Neuronal stem cell (in vitro differentiated cells): ENCODE measurements at regions not wholly inside any gene's neighbourhood (a gene's known extent, or its start where the extent isn't known, plus 50 kb on each side); places are given as distances from the start of the nearest gene placed in this dataset.
A peak's percentile ranks its signal among the peaks of the same experiment; 100 is the strongest.

Source experiments
- DNase-seq: peaks from one replicate; pipeline ENCODE4 v3.0.0-alpha.2; 2013; ENCODE audit warnings: low spot score
- H2AFZ ChIP-seq: one replicate; pipeline ENCODE4 v1.6.1; 2013; ENCODE audit warnings: mild to moderate bottlenecking, low read length, inconsistent platforms
- H2AK5ac ChIP-seq: 2 replicates; pipeline ENCODE4 v1.6.1; 2013; ENCODE audit warnings: low read depth, mild to moderate bottlenecking, inconsistent platforms, low read length, moderate library complexity, mixed read lengths
- H2BK120ac ChIP-seq: 2 replicates; pipeline ENCODE4 v1.6.1; 2013; ENCODE audit warnings: low read depth, mild to moderate bottlenecking, inconsistent platforms, low read length, moderate library complexity, mixed read lengths
- H2BK12ac ChIP-seq: one replicate; pipeline ENCODE4 v1.6.1; 2013; ENCODE audit warnings: low read length, inconsistent platforms
- H2BK15ac ChIP-seq: 2 replicates; pipeline ENCODE4 v1.6.1; 2013; ENCODE audit warnings: mild to moderate bottlenecking, low read length, inconsistent platforms, mixed read lengths
- H2BK5ac ChIP-seq: one replicate; pipeline ENCODE4 v1.6.1; 2013; ENCODE audit warnings: inconsistent platforms, mild to moderate bottlenecking, low read length, moderate library complexity
- H3K14ac ChIP-seq: one replicate; pipeline ENCODE4 v1.6.1; 2013; ENCODE audit warnings: low read length, inconsistent platforms
- H3K18ac ChIP-seq: 2 replicates; pipeline ENCODE4 v1.6.1; 2013; ENCODE audit warnings: low read length, inconsistent platforms
- H3K23ac ChIP-seq: 2 replicates; pipeline ENCODE4 v1.6.1; 2013; ENCODE audit warnings: low read depth, mild to moderate bottlenecking, mixed read lengths, low read length, inconsistent platforms; ENCODE audit not compliant: poor library complexity
- H3K27ac ChIP-seq: replicated peaks from 3 replicates; pipeline ENCODE4 v1.5.1; 2013; ENCODE audit warnings: low read length, inconsistent platforms
- H3K27me3 ChIP-seq, 3 experiments: 2 replicates each; pipeline ENCODE4 v1.6.1; 2013; ENCODE audit warnings: low read length in 3 of 3, mild to moderate bottlenecking in 2 of 3, inconsistent platforms in 1 of 3, low read depth in 1 of 3, mixed read lengths in 1 of 3, moderate library complexity in 1 of 3; ENCODE audit not compliant: control insufficient read depth in 3 of 3, insufficient read depth in 3 of 3
- H3K36me3 ChIP-seq, 2 donors: replicated peaks in 1 of 2; 2 replicates each; pipeline ENCODE4 v1.6.1; 2013; ENCODE audit warnings: low read length in 2 of 2; ENCODE audit not compliant: control insufficient read depth in 2 of 2, insufficient read depth in 2 of 2
- H3K4ac ChIP-seq: 2 replicates; pipeline ENCODE4 v1.6.1; 2013; ENCODE audit warnings: inconsistent platforms, mild to moderate bottlenecking, low read length, moderate library complexity
- H3K4me1 ChIP-seq, 2 donors: 1 replicate in 1 of 2; 2 replicates in 1 of 2; pipeline ENCODE4 v1.6.1; 2013; ENCODE audit warnings: low read length in 2 of 2, low read depth in 1 of 2; ENCODE audit not compliant: control insufficient read depth in 2 of 2, insufficient read depth in 1 of 2
- H3K4me2 ChIP-seq: one replicate; pipeline ENCODE4 v1.6.1; 2013; ENCODE audit warnings: mild to moderate bottlenecking, low read length, inconsistent platforms; ENCODE audit not compliant: insufficient read depth, poor library complexity, severe bottlenecking
- H3K4me3 ChIP-seq, 2 donors: 2 replicates each; pipeline ENCODE4 v1.5.1; 2013; ENCODE audit warnings: low read length in 2 of 2, mild to moderate bottlenecking in 2 of 2, inconsistent platforms in 1 of 2, moderate library complexity in 1 of 2
- H3K79me1 ChIP-seq: one replicate; pipeline ENCODE4 v1.6.1; 2013; ENCODE audit warnings: low read depth, mild to moderate bottlenecking, inconsistent platforms, low read length, moderate library complexity
- H3K9ac ChIP-seq: one replicate; pipeline ENCODE4 v1.6.1; 2013; ENCODE audit warnings: mild to moderate bottlenecking, low read depth, low read length, inconsistent platforms; ENCODE audit not compliant: poor library complexity
- H3K9me3 ChIP-seq, 2 donors: replicated peaks in 1 of 2; 2 replicates each; pipeline versions ENCODE3 to v1.6.1; 2013; ENCODE audit warnings: low read length in 2 of 2, mild to moderate bottlenecking in 2 of 2, inconsistent platforms in 1 of 2, low read depth in 1 of 2, mixed read lengths in 1 of 2, moderate library complexity in 1 of 2; ENCODE audit not compliant: control insufficient read depth in 2 of 2, insufficient read depth in 1 of 2
- H4K8ac ChIP-seq: one replicate; pipeline ENCODE4 v1.6.1; 2013; ENCODE audit warnings: low read depth, mild to moderate bottlenecking, inconsistent platforms, low read length, moderate library complexity
- H4K91ac ChIP-seq: one replicate; pipeline ENCODE4 v1.6.1; 2013; ENCODE audit warnings: low read length, low read depth, mild to moderate bottlenecking, inconsistent platforms; ENCODE audit not compliant: poor library complexity
- WGBS, 2 donors: extraction: QIAGEN DNeasy Blood & Tissue Kit; methylation state at CpG; one replicate each; pipeline ENCODE4 v1.1.7; 2013; ENCODE audit warnings: missing lambda C conversion rate in 2 of 2, mixed read lengths in 1 of 2; ENCODE audit not compliant: insufficient read length in 2 of 2, insufficient replicate concordance in 1 of 2; ENCODE audit errors: extremely low coverage in 2 of 2; 5-methylcytosine and 5-hydroxymethylcytosine counted together

DNA sequence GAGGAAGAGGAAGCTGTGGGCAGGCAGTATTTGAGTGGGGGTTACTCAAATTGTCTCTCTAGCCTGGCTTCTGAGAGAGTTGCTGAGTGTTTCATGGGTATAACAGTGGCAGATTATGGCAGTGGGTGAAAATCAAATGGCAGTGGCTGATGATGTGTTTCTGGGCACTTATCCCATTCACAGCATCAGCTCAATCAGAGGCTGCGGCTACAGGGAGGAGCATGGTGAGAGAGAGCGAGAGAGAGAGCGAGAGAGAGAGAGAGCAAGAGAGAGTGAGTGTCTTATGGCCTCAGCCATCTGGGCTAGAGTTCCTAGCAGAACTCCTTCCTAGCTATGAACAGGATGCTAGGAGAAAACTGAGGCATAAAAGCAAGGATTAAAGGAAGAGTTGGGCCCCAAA is 178.9 kb downstream of the OLFM4 start:
- no peak overlapping the region for H2AK5ac ChIP-seq
- H3K9me3 ChIP-seq: no peaks in the 10 kb centered on the region
- no peaks in the 10 kb centered on the region for H3K79me1 ChIP-seq
- no peaks in the 10 kb centered on the region for H3K4me1 ChIP-seq
- H2BK15ac ChIP-seq: no peak overlapping the region
- no peak overlapping the region for H3K23ac ChIP-seq
- DNase-seq: no peak
- H4K8ac ChIP-seq: no peak overlapping the region
- no peak overlapping the region for H3K14ac ChIP-seq
- H3K9ac ChIP-seq: no peak overlapping the region
- no peak overlapping the region for H2BK5ac ChIP-seq
- no peak overlapping the region for H3K4ac ChIP-seq
- no peak overlapping the region for H3K4me2 ChIP-seq
- H3K4me3 ChIP-seq: no peak overlapping the region
- no peaks in the 10 kb centered on the region for H3K36me3 ChIP-seq
- peak overlapping the region; percentile 65 for H2AFZ ChIP-seq
- no peak overlapping the region for H3K18ac ChIP-seq
- H3K27me3 ChIP-seq: no peaks in the 10 kb centered on the region
- no peak overlapping the region for H2BK120ac ChIP-seq
- no peak overlapping the region for H4K91ac ChIP-seq
- no peak overlapping the region for H3K27ac ChIP-seq
- WGBS, 2 donors: no CpG with 5 or more reads among the region's 3 CpGs
- H2BK12ac ChIP-seq: no peak overlapping the region

DNA sequence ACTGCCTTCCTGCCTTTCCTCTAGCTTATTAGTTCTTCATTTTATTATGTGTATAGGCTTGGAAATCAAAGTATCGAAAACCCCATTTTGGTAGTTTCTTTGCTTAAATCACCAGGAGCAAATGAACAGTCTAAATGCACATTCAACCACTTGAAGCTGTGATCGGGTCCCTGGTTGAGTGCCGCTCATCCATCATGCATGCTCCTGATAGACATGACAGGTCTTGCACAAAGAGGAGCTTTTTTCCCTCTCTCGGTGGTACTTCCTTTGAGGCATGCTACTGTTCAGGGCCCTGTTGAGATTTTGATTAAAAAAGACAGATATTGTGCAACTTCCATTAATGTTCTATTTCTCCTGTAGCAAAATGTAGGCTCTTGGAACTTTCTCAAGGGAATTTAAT is 185.8 kb downstream of the OLFM4 start:
- Histone ChIP-seq H2BK5ac (no peak overlapping the region), H3K14ac (no peak overlapping the region), H3K36me3 (no peaks in the 10 kb centered on the region), H2BK120ac (no peak overlapping the region), H3K4ac (no peak overlapping the region), H3K9me3 (no peaks in the 10 kb centered on the region), H3K23ac (no peak overlapping the region), H3K4me3 (no peak overlapping the region), H3K27me3 (no peaks in the 10 kb centered on the region), H4K8ac (no peak overlapping the region), H2BK15ac (no peak overlapping the region), H3K4me1 (peaks cover 0 to 8% of the 10 kb centered on the region in 2 donors), H2AK5ac (no peak overlapping the region), H2BK12ac (no peak overlapping the region), H2AFZ (peak overlapping the region; percentile 61), H3K4me2 (no peak overlapping the region), H3K79me1 (no peaks in the 10 kb centered on the region), H3K18ac (no peak overlapping the region), H3K27ac (no peak overlapping the region), H3K9ac (no peak overlapping the region), H4K91ac (no peak overlapping the region)
- no peak for DNase-seq
- no CpG with 5 or more reads among the region's 4 CpGs for WGBS, 2 donors

DNA sequence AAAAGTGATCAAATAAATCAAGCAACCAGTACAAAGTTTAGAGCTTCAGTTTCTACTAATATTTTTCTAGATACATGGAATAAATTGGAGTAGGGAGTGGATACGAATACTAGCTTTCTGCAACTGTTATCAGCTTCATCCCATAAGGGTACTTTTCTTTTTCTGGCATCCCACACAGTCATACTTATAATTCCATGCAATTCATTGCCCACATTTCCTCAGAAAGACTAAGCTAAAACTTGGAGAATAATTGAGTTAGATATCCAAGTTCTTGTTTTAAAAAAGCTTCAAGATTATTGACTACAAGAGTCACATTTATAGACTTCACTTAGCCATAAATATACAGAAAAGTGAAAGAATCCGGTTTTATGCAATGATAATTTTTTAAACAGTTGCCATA is 186.9 kb downstream of the OLFM4 start:
- WGBS, 2 donors: no CpG with 5 or more reads among the region's 2 CpGs
- H3K4me1 ChIP-seq: peaks cover 0 to 8% of the 10 kb centered on the region in 2 donors
- no peak overlapping the region for H3K4me2 ChIP-seq
- H3K9ac ChIP-seq: no peak overlapping the region
- H3K36me3 ChIP-seq: no peaks in the 10 kb centered on the region
- no peak for DNase-seq
- no peak overlapping the region for H4K8ac ChIP-seq
- H3K4me3 ChIP-seq: no peak overlapping the region
- H3K79me1 ChIP-seq: no peaks in the 10 kb centered on the region
- no peak overlapping the region for H2BK5ac ChIP-seq
- no peak overlapping the region for H2AFZ ChIP-seq
- no peaks in the 10 kb centered on the region for H3K27me3 ChIP-seq
- H3K18ac ChIP-seq: no peak overlapping the region
- H3K23ac ChIP-seq: no peak overlapping the region
- H2BK12ac ChIP-seq: no peak overlapping the region
- H2BK120ac ChIP-seq: no peak overlapping the region
- H3K4ac ChIP-seq: no peak overlapping the region
- H3K9me3 ChIP-seq: no peaks in the 10 kb centered on the region
- H3K27ac ChIP-seq: no peak overlapping the region
- no peak overlapping the region for H2AK5ac ChIP-seq
- no peak overlapping the region for H4K91ac ChIP-seq
- H3K14ac ChIP-seq: no peak overlapping the region
- H2BK15ac ChIP-seq: no peak overlapping the region

DNA sequence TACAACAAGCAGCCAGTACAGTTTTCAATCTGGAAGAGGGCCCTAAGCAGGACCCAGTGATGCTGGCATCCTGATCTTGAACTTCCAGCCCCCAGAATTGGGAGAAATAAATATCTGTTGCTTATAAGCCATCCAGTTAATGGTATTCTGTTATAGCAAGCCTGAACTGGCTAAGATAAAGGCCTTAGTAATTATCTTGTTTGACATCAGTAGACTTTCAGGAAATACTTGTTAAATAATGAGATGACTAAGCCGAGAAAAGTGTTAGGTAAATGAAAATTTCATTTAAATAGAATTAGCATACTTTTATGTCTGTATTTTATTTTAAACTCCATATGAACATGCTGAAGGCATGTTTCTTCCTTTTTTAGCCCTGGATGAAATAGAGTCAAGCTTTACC is 188.2 kb downstream of the OLFM4 start:
- Histone ChIP-seq H2BK15ac (no peak overlapping the region), H3K9me3 (no peaks in the 10 kb centered on the region), H2BK5ac (no peak overlapping the region), H3K9ac (no peak overlapping the region), H2BK12ac (no peak overlapping the region), H2BK120ac (no peak overlapping the region), H2AK5ac (no peak overlapping the region), H3K79me1 (no peaks in the 10 kb centered on the region), H3K36me3 (no peaks in the 10 kb centered on the region), H3K4me3 (no peak overlapping the region), H3K27me3 (no peaks in the 10 kb centered on the region), H2AFZ (no peak overlapping the region), H4K91ac (no peak overlapping the region), H3K4me2 (no peak overlapping the region), H3K27ac (no peak overlapping the region), H3K4me1 (peaks cover 0 to 8% of the 10 kb centered on the region in 2 donors), H4K8ac (no peak overlapping the region), H3K4ac (no peak overlapping the region), H3K18ac (no peak overlapping the region), H3K23ac (no peak overlapping the region), H3K14ac (no peak overlapping the region)
- WGBS, 2 donors: no CpG with 5 or more reads among the region's 1 CpG
- no peak for DNase-seq
